ENCODE measurements at regions not wholly inside any gene's neighbourhood (a gene's known extent, or its start where the extent isn't known, plus 50 kb on each side); places are given as distances from the start of the nearest gene placed in this dataset.
"Not testable (repeated sequence)": the region's sequence is repeated elsewhere in the genome, so short reads cannot be mapped to it uniquely, and the experiment has no call there.

- Histone ChIP-seq H3K4me3 (ENCODE audit: low read depth, low read length) (no peak overlapping the region), H3K9me3 (peaks cover 28% of the 10 kb centered on the region), H3K36me3 (ENCODE audit: control insufficient read depth, insufficient read depth, low read length) (no peaks in the 10 kb centered on the region), H3K27me3 (replicated peaks; ENCODE audit: control insufficient read depth, insufficient read depth, low read length) (no peaks in the 10 kb centered on the region), H3K4me1 (no peaks in the 10 kb centered on the region)
- no peak overlapping the region for H3K27ac Mint-ChIP-seq (ENCODE audit: unreplicated experiment)
- H3K36me3 Mint-ChIP-seq (ENCODE audit: insufficient read depth, unreplicated experiment): no peaks in the 10 kb centered on the region
- H3K4me3 Mint-ChIP-seq (ENCODE audit: unreplicated experiment): no peak overlapping the region
- ChIA-PET CTCF (no interaction called here), POLR2A (no interaction called here)
- BruUV-seq (replicated peaks): no TSS peak
- intact Hi-C loops (cut with micrococcal nuclease; ENCODE audit: unreplicated experiment): no loop called here
- H3K27me3 Mint-ChIP-seq (ENCODE audit: insufficient read depth, unreplicated experiment): no peaks in the 10 kb centered on the region
- no peaks in the 10 kb centered on the region for H3K4me1 Mint-ChIP-seq (ENCODE audit: low read depth, unreplicated experiment)
- H3K9me3 Mint-ChIP-seq (ENCODE audit: unreplicated experiment): peaks cover 36% of the 10 kb centered on the region
- DNase-seq: no peak
- no peak for TF ChIP-seq CTCF (IDR thresholded peaks at IDR 0.05; ENCODE audit: insufficient read depth in 1 of 2, low read depth in 1 of 2, low read length in 1 of 2, severe bottlenecking in 1 of 2, unreplicated experiment in 1 of 2)
Observed at GRCh38 chr12:25710128-25710527, 157.0 kb upstream of the LMNTD1 start.

- H3K4me3 ChIP-seq (ENCODE audit: low read depth, low read length); H3K27me3 Mint-ChIP-seq (ENCODE audit: insufficient read depth, unreplicated experiment); POLR2A ChIA-PET; H3K4me1 Mint-ChIP-seq (ENCODE audit: low read depth, unreplicated experiment); DNase-seq; H3K4me3 Mint-ChIP-seq (ENCODE audit: unreplicated experiment); H3K27ac Mint-ChIP-seq (ENCODE audit: unreplicated experiment); intact Hi-C loops (cut with micrococcal nuclease; ENCODE audit: unreplicated experiment); H3K36me3 ChIP-seq (ENCODE audit: control insufficient read depth, insufficient read depth, low read length); H3K4me1 ChIP-seq; H3K27me3 ChIP-seq (replicated peaks; ENCODE audit: control insufficient read depth, insufficient read depth, low read length); CTCF ChIA-PET; BruUV-seq (replicated peaks); H3K36me3 Mint-ChIP-seq (ENCODE audit: insufficient read depth, unreplicated experiment): not testable (repeated sequence)
- H3K9me3 ChIP-seq: peaks cover 28% of the 10 kb centered on the region
- H3K9me3 Mint-ChIP-seq (ENCODE audit: unreplicated experiment): peaks cover 34% of the 10 kb centered on the region
Observed at GRCh38 chr12:25710938-25711605, 158.0 kb upstream of the LMNTD1 start.

- H3K36me3 Mint-ChIP-seq (ENCODE audit: insufficient read depth, unreplicated experiment): no peaks in the 10 kb centered on the region
- H3K4me3 Mint-ChIP-seq (ENCODE audit: unreplicated experiment): no peak overlapping the region
- H3K4me1 Mint-ChIP-seq (ENCODE audit: low read depth, unreplicated experiment): no peaks in the 10 kb centered on the region
- H3K27ac Mint-ChIP-seq (ENCODE audit: unreplicated experiment): no peak overlapping the region
- POLR2A ChIA-PET: no interaction called here
- CTCF ChIA-PET: interaction anchor here (0.7 kb wide), 1 partner anchor 19 kb away, joined by 3 read pairs; no protein-coding TSS in a partner anchor
- peaks cover 25% of the 10 kb centered on the region for H3K9me3 Mint-ChIP-seq (ENCODE audit: unreplicated experiment)
- H3K9me3 ChIP-seq: peaks cover 21% of the 10 kb centered on the region
- H3K4me3 ChIP-seq (ENCODE audit: low read depth, low read length): no peak overlapping the region
- no peaks in the 10 kb centered on the region for H3K27me3 Mint-ChIP-seq (ENCODE audit: insufficient read depth, unreplicated experiment)
- BruUV-seq (replicated peaks): no TSS peak
- intact Hi-C loops (cut with micrococcal nuclease; ENCODE audit: unreplicated experiment): no loop called here
- no peak for TF ChIP-seq CTCF (IDR thresholded peaks at IDR 0.05; ENCODE audit: insufficient read depth in 1 of 2, low read depth in 1 of 2, low read length in 1 of 2, severe bottlenecking in 1 of 2, unreplicated experiment in 1 of 2)
- no peaks in the 10 kb centered on the region for H3K36me3 ChIP-seq (ENCODE audit: control insufficient read depth, insufficient read depth, low read length)
- no peaks in the 10 kb centered on the region for H3K27me3 ChIP-seq (replicated peaks; ENCODE audit: control insufficient read depth, insufficient read depth, low read length)
- H3K4me1 ChIP-seq: no peaks in the 10 kb centered on the region
- no peak for DNase-seq
Observed at GRCh38 chr12:25712169-25712568, 159.1 kb upstream of the LMNTD1 start.

GRCh38 chr12:25713264-25713663, 160.2 kb upstream of the LMNTD1 start:
- H3K27me3 Mint-ChIP-seq (ENCODE audit: insufficient read depth, unreplicated experiment): no peaks in the 10 kb centered on the region
- Histone ChIP-seq H3K36me3 (ENCODE audit: control insufficient read depth, insufficient read depth, low read length) (no peaks in the 10 kb centered on the region), H3K4me3 (ENCODE audit: low read depth, low read length) (no peak overlapping the region), H3K4me1 (no peaks in the 10 kb centered on the region), H3K9me3 (peaks cover 14% of the 10 kb centered on the region), H3K27me3 (replicated peaks; ENCODE audit: control insufficient read depth, insufficient read depth, low read length) (no peaks in the 10 kb centered on the region)
- no peaks in the 10 kb centered on the region for H3K4me1 Mint-ChIP-seq (ENCODE audit: low read depth, unreplicated experiment)
- no peak overlapping the region for H3K4me3 Mint-ChIP-seq (ENCODE audit: unreplicated experiment)
- ChIA-PET POLR2A (no interaction called here), CTCF (no interaction called here)
- no peak for DNase-seq
- intact Hi-C loops (cut with micrococcal nuclease; ENCODE audit: unreplicated experiment): no loop called here
- no peaks in the 10 kb centered on the region for H3K36me3 Mint-ChIP-seq (ENCODE audit: insufficient read depth, unreplicated experiment)
- H3K27ac Mint-ChIP-seq (ENCODE audit: unreplicated experiment): no peak overlapping the region
- H3K9me3 Mint-ChIP-seq (ENCODE audit: unreplicated experiment): peaks cover 19% of the 10 kb centered on the region
- no peak for TF ChIP-seq CTCF (IDR thresholded peaks at IDR 0.05; ENCODE audit: insufficient read depth in 1 of 2, low read depth in 1 of 2, low read length in 1 of 2, severe bottlenecking in 1 of 2, unreplicated experiment in 1 of 2)
- BruUV-seq (replicated peaks): no TSS peak
